ENCODE measurements at regions not wholly inside any gene's neighbourhood (a gene's known extent, or its start where the extent isn't known, plus 50 kb on each side); places are given as distances from the start of the nearest gene placed in this dataset.
"Not testable (repeated sequence)": the region's sequence is repeated elsewhere in the genome, so short reads cannot be mapped to it uniquely, and the experiment has no call there.

DNA sequence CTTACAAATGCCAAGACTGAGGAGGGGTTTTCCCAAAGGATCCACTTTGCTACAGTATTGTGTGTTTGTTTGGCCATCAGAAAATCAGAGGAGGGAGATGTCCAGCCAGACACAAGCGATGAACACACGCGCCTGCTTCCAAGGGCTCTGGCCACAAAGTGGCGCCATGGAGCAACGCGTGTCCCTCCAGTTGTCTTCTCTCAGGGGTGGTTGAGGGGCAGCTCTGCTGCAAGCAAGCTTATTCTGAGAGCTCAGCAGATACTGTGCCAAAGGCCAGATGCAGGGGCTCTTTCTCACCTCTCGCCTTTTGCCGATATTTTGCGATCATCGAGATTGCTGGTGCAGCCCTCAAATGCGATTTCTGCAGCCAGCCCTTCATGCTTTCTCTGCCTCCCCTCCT, 88.9 kb upstream of the OSBPL11 start:
- DNase-seq, result peak; percentile 55
- intact Hi-C loops (cut with DNase I; ENCODE audit: low total_unique reads), result no loop called here
- Histone ChIP-seq H3K36me3 (ENCODE audit: low read depth, missing control alignments) (no peaks in the 10 kb centered on the region), H3K4me3 (no peak overlapping the region), H3K27me3 (no peaks in the 10 kb centered on the region), H3K27ac (no peak overlapping the region), H3K9me3 (no peaks in the 10 kb centered on the region), H3K4me1 (peaks cover 8% of the 10 kb centered on the region)
- no peak for TF ChIP-seq POLR2A (IDR thresholded peaks at IDR 0.05)
- TF ChIP-seq, protein P1, sequence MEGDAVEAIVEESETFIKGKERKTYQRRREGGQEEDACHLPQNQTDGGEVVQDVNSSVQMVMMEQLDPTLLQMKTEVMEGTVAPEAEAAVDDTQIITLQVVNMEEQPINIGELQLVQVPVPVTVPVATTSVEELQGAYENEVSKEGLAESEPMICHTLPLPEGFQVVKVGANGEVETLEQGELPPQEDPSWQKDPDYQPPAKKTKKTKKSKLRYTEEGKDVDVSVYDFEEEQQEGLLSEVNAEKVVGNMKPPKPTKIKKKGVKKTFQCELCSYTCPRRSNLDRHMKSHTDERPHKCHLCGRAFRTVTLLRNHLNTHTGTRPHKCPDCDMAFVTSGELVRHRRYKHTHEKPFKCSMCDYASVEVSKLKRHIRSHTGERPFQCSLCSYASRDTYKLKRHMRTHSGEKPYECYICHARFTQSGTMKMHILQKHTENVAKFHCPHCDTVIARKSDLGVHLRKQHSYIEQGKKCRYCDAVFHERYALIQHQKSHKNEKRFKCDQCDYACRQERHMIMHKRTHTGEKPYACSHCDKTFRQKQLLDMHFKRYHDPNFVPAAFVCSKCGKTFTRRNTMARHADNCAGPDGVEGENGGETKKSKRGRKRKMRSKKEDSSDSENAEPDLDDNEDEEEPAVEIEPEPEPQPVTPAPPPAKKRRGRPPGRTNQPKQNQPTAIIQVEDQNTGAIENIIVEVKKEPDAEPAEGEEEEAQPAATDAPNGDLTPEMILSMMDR (IDR thresholded peaks at IDR 0.05), result peak in 1 of 3 experiments; percentile 24
- WGBS, 2 donors, result 57 to 82% methylated on average over 7 to 11 of the region's 11 CpGs

DNA sequence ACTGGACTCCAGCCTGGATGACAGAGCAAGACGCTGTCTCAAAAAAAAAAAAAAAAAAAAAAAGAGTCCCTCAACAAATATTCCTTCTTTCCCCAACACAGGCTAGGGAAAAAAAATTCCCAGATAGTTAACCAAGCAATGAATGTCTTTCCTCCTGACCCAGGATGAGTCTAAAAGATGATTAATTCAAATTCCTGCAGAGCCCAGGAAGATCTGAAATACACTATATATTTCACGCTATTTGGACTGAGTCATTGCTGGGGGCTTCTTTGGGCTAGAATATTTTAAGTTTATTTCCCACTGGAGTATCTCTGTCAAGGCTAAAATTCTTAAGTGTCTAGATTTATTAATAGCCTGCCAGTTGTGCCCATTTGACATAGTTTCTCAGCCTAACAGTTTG, 90.4 kb upstream of the OSBPL11 start:
- DNase-seq; intact Hi-C loops (cut with DNase I; ENCODE audit: low total_unique reads); H3K4me3 ChIP-seq; H3K27ac ChIP-seq; H3K4me1 ChIP-seq; H3K27me3 ChIP-seq; H3K9me3 ChIP-seq; H3K36me3 ChIP-seq (ENCODE audit: low read depth, missing control alignments): not testable (repeated sequence)
- 85 to 89% methylated on average over 2 of the region's 2 CpGs for WGBS, 2 donors

DNA sequence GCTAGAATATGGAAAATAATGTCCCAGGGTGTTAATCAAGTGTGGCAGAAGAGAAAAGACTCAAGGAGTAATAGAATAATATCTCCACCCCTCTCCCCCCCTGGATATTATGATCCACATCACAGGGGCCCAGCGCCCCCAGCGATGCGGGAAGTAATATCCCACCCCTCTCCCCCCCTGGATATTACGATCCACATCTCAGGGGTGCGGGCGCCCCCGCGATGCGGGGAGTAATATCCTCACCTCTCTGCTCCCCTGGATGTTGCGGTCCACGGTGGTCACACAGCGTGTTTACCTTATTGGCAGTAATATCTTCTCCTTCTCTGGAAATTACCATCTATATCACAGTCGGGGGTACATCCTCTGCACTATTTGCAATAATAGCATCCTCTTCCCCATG, 97.1 kb upstream of the OSBPL11 start:
- Histone ChIP-seq H3K4me3 (no peak overlapping the region), H3K27me3 (no peaks in the 10 kb centered on the region), H3K9me3 (no peaks in the 10 kb centered on the region), H3K27ac (no peak overlapping the region), H3K4me1 (no peaks in the 10 kb centered on the region), H3K36me3 (ENCODE audit: low read depth, missing control alignments) (no peaks in the 10 kb centered on the region)
- WGBS, 2 donors, result 54 to 72% methylated on average over 13 of the region's 13 CpGs
- DNase-seq, result no peak
- no peak for TF ChIP-seq POLR2A (IDR thresholded peaks at IDR 0.05)
- TF ChIP-seq, protein P1 (IDR thresholded peaks at IDR 0.05), result no peak
- intact Hi-C loops (cut with DNase I; ENCODE audit: low total_unique reads), result no loop called here

DNA sequence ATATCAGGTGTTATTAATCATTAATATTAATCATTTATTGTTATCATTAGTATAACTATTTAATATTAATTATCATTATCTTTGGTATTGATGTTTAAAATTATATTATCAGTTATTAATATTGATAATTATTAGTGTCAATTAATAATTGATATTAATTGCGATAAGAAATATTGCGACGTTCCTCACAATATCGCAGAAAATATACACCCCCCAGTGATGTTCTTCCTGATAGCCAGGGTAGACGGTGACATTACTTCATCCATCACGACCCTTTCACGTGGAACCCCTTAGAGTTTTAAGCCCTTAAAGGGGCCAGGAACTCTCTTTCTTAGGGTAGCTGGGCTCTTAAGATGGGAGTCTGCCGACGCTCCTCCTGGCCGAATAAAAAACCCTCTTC, 98.6 kb upstream of the OSBPL11 start:
- H3K27ac ChIP-seq, result no peak overlapping the region
- no peaks in the 10 kb centered on the region for H3K36me3 ChIP-seq (ENCODE audit: low read depth, missing control alignments)
- no peak overlapping the region for H3K4me3 ChIP-seq
- no peaks in the 10 kb centered on the region for H3K9me3 ChIP-seq
- 69 to 73% methylated on average over 10 of the region's 10 CpGs for WGBS, 2 donors
- intact Hi-C loops (cut with DNase I; ENCODE audit: low total_unique reads), result no loop called here
- TF ChIP-seq POLR2A (IDR thresholded peaks at IDR 0.05), result no peak
- TF ChIP-seq, protein P1 (IDR thresholded peaks at IDR 0.05), result no peak
- no peak for DNase-seq
- no peaks in the 10 kb centered on the region for H3K4me1 ChIP-seq
- no peaks in the 10 kb centered on the region for H3K27me3 ChIP-seq

DNA sequence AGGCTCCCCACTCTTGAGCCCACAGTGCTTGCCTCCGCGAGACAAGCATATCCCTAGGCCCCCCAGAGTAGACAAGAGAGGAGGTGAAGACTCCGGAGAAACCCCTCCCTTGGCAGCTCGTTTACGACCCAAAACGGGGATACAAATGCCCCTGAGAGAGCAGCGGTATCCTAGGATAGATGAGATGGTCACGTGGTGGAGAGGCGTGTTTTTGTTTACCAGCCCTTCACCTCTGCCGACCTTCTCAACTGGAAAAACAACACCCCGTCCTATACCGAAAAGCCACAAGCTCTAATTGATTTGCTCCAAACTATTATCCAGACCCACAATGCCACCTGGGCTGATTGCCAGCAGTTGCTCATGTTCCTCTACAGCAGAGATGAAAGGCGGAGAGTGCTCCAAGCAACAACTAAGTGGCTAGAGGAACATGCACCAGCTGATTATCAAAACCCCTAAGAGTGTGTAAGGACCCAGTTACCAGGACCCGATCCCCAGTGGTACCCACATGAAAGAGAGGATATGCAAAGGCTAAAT, 99.5 kb upstream of the OSBPL11 start:
- intact Hi-C loops (cut with DNase I; ENCODE audit: low total_unique reads), result no loop called here
- Histone ChIP-seq H3K36me3 (ENCODE audit: low read depth, missing control alignments) (no peaks in the 10 kb centered on the region), H3K27me3 (no peaks in the 10 kb centered on the region), H3K27ac (no peak overlapping the region), H3K4me1 (no peaks in the 10 kb centered on the region), H3K4me3 (no peak overlapping the region), H3K9me3 (no peaks in the 10 kb centered on the region)
- TF ChIP-seq POLR2A (IDR thresholded peaks at IDR 0.05), result no peak
- TF ChIP-seq, protein P1 (IDR thresholded peaks at IDR 0.05), result no peak
- no peak for DNase-seq
- 67 to 69% methylated on average over 12 to 14 of the region's 14 CpGs for WGBS, 2 donors

All from testis (tissue), 2 donors.